HG03064 (cell line): ENCODE measurements at regions not wholly inside any gene's neighbourhood (a gene's known extent, or its start where the extent isn't known, plus 50 kb on each side); places are given as distances from the start of the nearest gene placed in this dataset.

Experiments used
- ATAC-seq: cut with Tn5 transposase; IDR thresholded peaks from one replicate; pipeline ENCODE4 v1.9.1; 2021; ENCODE audit warnings: low read depth; ENCODE audit not compliant: unreplicated experiment

DNA sequence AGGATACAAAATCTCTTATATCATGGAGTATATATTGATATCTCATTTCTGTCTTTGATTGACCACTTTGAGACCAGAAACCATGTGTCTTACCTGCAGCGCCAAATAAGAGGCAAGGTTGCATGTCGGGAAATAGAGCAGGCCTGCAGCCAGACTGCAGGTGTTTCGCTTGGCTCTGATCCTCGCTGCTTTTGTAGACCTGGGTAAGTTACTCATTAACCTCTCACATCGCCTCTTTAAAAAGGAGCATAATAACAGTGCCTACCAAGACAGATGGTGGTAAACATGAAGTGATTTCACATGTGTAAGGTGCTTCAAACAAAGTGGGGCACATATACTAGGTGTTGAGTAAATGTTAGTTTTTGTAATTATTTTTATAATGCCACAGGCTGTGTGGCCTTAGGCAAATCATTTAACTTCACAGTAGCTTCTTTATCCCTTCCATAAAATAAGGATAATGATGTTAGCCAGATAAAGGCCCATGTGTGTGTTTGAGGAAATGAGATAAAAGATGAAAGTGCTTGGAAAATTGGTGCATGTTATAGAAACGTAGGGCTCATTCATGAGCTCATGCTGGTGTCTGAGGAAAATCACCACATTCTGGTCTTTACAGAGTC is 248.8 kb upstream of the MAP3K7 start:
- no peak for ATAC-seq

DNA sequence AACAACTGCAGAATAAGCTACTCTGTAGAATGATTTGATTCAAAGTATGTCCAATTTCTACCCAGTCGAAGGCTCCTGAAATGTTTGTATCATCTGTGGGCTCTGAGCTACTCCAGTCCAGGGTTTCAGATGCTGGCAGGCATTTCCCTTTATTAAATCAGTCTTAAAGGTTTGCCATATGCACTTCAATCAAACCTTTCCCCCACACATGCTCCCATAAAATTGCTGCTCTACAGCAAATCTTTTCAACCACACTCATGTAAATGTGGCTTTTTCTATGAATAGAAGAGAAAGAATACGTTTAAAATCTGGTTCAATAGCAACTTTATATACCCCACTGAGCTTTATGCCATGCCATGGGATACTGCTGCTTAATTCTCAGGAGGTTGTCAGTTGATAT is 242.4 kb upstream of the MAP3K7 start:
- no peak for ATAC-seq

DNA sequence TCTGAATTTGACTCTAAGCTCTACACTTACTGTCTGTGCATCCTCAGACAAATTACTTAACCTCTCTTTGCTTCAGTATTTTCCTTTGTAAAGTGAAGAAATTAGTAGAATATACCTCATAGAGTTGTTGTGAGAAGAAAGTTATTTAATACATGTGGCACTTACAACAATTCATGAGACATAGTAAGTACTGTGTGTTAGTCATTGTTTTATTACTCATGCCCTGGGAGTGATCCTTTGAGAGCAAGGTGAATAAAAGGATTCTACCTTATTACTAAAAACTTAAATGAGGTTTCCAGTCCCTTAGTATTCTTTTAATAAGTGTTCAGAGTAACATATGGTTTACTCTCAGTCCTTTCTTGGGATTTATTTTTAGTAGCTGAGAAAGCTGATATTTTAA is 233.6 kb upstream of the MAP3K7 start:
- no peak for ATAC-seq

DNA sequence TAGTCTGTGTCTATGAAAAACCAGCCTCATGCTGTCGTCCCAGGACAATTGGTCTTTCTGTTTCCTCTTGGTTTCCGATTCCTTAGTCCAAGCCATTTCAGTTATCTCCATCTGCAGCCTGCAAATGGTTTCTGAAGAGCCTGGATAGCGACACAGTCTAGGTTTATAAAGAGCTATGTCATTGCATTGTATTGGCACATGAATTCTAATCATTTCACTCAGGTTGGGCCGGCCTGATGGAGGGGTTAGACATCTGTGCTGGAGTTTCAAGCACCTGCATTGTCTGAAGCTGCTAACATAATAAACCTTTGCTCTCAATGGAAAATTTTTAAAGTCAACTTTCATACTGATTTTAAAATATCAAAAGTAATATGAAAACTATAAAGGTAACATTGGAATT is 232.6 kb upstream of the MAP3K7 start:
- ATAC-seq: no peak

DNA sequence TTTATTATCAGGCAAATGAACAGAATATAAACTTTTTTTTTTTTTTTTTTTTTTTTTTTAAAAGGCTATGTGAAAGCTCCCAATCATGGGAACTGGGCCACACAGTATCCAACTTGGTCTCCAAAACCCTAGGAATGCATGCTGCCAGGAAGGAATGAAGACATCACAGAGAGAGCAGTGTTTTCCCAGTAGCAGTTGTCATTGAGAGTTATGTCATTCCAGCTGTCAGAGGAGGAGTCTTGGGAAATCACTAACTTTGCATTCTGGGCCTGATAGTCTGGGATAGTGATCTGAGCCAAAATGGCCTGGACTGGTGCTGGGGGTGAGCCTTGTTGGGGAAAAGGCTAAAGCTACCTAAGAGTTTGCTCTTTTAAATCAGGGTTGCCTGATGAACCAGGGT is 231.3 kb upstream of the MAP3K7 start:
- ATAC-seq: no peak

DNA sequence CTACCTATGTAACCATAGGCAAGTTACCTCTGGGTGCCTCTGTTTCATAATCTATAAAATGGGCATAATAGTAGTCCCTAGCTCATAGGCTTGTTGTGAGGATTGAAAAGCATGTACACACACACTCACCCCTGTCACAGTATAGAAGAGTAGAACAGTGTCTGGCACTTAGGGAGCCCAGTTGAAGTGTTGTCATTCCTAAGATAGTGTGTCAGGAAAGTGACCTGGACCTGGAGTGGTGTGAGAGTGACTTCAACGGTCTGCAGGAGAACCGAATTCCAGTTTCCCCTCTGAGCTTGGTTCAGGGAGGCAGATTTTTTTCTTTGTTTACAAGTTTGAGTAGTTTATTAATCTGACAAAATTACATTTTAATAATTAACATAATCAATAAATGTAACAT is 229.9 kb upstream of the MAP3K7 start:
- ATAC-seq: no peak

DNA sequence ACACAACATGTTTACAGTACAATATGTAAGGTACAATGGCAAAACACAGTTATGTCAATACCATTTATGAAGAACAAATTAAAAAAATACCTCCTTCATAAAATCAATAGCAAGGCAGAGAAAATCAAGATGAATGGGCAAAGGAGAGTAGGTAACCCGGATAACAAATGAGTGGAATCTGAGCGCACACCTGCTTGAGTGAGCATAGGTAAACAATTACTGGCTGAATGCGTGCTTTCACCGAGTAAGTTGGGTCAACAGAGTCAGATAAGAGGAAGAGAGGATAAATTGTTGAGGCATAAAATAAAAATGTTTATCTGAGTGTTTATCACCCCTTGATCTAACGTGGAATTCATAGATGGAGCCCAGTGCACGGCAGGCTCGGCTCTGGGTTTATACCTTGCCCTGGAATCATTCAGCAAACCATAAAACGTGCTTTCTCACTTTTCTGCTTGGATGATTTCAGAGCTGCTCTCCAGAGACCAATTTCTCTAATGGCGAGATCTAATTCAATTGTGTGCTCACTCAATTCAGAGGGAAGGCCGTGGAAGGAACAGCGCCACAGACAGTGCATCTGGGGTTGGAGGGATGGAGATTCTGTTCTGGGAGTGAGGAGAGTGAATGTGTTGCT is 224.8 kb upstream of the MAP3K7 start:
- ATAC-seq: no peak

DNA sequence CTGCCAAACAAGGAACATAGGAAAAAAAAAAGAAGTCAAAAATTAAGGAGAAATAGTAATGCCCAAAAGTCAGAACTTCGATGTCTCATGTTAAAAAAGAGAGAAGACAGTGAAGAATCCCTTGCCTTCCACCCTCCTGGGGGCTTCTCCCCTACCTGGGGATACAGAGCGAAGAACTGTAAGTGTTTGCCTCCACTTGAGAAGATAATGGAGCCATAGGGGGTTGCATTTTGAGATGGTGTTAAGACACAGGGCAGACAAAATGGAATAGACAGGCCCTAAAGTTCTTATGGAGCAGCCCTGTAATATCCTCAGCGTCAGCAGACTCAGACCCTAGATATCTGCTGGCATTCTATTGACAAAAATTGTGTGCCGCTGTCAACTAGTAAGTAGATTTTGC is 222.2 kb upstream of the MAP3K7 start:
- no peak for ATAC-seq

DNA sequence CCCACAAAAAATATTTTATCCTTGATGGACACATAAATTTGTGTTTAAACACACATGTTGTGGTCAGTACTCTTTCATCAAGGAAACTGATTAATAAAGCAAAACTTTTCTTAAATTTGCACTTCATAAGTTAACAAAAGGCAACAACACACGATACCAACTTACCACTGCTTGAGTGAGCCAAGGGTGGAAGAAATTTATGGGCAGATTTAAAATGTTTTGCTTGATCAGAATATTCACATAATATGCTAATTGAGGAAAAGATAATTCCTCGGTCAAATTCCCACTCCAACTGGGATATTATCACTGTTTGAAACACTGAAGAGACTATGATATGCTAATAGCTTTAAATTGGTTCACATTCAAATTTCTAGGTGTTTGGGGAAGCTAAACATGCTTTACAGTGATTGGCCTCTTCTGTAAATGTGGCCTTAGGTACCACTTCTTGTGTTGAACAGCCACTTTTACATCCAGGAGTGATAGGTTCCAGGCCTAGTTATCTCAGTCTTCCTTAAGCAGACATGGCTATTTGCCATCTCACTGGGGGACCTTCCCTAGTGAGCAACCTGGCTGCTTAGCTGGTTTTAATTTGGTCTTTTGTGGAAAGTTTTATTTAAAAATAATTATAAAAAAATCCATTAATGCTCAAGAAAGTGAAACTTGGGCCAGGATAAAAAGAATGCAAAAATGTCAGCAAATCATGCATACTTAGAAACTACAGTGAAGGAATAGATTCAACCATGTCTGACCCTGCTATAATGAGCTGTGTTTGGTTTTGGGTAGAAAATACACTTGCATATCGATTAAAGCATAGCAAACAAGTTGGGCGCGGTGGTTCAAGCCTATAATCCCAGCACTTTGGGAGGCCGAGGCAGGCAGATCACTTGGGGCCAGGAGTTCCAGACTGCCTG is 221.2 kb upstream of the MAP3K7 start:
- no peak for ATAC-seq

DNA sequence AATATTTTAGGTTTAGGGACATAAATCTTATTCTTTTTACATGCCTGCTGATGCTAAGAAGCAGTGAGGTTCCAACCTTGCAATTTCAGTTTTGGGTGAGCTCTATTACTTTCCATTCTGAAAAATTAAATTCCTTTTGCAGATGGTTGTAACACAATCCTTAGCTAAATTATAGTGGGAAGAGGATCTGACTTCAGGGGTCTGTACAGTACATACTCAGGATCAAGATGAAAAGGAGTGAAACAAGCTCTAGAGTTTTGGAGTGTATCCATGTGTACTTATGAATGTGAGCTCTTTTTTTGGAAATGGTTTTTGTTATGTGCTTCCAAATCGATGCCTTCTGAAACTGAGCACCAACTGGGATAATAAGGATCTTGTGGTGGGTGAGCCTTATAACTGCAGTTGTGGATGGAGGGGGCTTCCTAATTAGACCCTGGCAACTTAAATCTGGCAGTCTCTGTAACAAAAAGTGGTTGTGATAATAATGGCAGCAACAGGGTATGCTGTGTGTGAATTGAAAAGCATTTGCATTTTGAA is 218.8 kb upstream of the MAP3K7 start:
- ATAC-seq: no peak

DNA sequence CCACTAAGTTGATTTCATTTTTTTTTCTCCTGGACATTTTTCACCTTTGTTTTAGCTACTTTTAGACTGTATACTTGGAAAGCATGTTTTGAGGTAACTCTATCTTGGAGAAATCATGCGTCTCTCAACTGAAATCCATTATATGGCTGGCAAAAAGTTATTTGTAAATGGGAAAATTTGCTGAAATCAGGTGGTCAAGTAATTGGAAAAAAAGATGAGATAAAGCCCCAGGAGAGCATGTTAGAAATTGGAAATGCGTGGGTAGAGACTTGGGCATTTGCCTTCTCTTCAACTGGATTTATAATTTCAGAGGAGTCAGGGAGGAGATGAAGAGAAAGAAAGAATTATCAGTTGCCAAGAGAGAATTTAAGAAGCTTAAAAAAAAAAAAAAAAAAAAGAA is 217.1 kb upstream of the MAP3K7 start:
- no peak for ATAC-seq

DNA sequence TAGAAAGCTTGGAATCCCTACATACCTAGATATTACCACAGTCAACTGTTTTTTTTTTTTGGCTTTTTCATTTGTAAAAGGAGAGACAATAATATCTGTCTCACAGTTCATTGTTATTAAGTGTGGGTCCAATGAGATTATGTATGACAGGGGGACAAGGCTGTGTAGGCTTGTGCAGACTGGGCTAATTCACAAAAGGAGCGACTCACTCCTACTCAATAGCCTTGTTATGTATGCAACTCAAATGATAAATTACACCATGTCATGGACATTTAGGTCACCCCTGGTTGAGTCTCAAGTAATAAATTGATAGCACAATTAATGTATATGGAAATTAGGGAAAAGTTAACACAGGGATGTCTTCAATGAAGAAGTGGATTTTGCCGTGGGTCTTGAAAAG is 208.2 kb upstream of the MAP3K7 start:
- ATAC-seq: no peak

DNA sequence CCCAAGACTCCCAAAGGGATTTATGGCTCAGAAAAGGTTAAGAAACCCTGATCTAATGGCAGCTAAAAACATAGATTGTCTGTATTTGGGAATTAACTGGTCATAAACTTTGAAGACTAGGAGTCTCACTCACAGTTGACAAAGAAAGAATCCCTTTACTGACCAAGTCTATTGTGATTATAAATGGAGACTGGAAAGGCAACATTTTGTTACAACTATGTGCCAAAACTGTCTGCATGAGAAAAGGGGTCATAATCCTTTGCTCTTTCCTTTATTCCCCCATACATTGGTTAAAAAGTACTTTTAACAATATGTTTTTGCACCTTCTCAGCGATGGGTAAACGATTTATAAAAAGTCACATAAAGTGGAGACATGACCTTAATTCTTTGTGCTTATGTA is 206.9 kb upstream of the MAP3K7 start:
- ATAC-seq: no peak

DNA sequence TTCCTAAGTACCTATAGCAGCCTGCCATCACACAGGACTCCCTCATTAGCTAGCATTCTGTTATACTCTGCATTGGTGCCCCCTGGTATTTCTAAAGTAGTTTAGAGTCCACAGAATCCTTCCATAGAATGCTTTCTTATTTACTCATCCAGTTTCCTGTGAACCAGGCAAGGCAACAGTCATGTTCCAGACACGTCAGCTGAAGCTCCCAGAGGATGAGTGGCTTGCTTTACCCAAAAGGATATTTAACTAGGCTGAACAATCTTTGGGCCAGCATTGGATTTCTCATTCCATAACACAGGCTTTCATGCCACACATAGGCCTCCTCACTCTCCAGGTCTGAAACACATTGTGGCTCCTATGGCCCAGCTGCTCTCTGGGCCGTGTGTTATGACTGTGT is 203.8 kb upstream of the MAP3K7 start:
- no peak for ATAC-seq

DNA sequence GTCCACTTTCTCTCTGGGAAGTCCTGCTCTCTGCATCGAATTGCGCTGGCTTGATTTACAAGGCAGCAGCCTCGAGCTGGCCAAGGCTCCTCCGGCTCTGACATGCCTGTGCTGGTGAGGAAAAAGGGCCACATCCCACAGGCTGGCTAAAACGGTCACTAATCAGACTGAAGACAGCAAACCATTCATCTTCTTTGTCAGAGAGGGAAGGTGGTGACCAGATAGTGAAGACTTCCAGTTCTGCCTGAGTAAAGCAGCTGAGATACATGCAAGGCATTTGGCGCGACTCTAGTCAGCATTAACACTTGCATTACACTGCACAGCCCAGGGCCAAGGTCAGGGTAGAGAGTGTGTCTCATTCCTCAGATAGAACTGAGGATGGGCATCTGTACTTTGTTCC is 203.2 kb upstream of the MAP3K7 start:
- ATAC-seq: no peak

DNA sequence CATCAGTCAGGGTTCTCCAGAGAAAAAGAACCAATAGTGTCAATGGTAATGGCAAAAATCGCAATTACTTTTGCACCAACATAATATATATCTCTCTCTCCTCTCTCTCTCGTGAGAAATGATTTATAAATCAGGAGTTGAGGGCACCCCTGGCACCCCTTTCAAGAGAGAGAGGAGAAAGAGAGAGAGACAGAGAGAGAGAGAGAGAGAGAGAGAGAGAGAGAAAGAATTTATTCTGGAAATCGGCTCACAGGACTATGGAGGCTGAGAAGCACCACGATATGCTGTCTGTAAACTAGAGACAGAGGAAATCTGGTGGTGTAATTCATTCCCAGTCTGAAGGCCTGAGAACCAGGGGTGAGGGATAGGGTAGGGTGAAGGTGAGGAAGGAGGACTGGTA is 201.9 kb upstream of the MAP3K7 start:
- ATAC-seq: no peak

DNA sequence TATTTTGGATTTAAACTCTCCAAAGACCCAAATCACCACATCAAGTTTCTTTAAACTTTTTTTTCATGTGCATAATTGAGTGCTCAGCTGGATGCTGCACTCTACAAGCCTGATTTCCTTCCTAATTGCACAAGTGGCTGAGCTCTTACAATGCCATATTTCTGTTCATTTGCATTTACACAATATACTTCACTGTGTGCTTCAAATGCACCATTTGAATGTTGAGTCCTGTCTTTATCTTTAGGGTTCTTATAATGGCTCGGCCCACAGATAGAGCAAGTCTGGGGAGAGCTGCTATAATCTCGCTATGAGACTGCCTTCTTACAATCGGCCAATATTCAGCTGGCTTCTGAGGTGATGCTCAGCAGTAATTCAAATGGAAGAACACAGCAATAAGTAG is 200.6 kb upstream of the MAP3K7 start:
- ATAC-seq: no peak

DNA sequence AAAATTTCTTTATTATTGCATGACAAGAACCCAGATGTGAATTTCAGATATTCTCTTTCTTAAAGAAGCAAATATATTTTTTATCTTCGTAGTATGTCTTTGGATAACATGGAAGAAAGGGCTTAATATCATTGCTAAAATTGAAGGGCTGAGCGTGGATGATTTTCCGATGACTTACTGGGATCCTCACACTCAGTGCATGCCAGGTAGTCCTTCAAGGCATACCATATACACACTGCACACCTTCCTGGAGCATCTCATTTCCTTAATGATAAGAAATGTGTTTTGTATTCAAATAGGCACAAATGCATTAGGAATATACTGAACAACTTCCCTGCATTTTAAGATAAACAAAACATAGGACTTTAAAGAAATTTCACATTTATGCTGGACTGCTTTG is 193.9 kb upstream of the MAP3K7 start:
- ATAC-seq: no peak

DNA sequence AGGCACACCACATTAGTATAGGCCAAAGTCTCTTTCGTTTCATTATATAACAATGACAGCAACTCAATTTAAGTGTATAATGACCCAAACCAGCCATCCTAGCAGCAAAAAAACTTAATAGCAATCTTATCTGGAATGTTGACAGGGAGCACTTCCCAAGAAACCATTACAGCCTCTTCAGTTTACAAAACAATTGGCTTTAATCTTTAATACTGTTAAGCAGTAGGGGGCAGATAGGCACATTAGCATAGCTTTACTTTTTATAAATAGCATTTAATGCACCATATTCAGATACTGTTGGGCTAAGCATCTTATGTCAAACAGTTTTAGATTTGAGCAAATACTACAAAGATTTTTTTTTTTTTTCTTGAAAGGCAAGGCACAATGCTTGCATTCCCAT is 193.3 kb upstream of the MAP3K7 start:
- no peak for ATAC-seq

DNA sequence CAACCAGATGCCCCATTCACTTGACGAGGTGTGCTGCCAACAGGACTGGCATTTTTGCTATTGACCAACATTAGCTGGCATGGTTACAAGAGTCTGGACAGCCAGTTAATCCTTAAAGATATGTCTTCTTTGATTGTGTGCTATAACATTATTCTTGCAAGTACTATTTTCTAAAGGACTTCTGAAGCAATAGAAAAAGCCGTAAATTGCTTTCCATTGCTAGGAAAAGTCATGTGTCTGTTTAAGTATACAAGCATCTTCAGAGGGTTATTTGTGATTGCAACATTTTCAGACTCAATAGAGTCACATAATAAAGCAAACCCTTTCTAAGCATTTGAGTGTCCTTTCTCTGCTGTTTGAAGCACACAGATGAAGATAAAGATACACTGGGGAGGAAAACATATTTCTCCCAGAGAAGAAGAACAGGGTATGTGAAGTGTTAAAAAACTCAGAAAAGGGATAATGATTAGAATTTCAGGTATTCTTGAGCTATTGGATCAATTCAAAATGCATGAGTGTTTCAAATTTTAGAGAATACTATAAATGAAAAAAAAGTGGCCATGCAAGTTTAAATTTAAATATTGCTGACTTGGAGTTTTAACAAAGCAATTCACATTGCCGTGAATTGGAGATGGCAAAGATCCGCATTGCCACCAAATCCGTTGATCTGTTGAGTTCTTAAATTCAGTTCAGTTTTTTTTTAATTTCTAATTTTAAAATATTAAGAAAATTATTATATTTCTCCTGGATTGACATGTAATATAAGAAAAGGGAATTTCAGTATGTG is 191.7 kb upstream of the MAP3K7 start:
- no peak for ATAC-seq

DNA sequence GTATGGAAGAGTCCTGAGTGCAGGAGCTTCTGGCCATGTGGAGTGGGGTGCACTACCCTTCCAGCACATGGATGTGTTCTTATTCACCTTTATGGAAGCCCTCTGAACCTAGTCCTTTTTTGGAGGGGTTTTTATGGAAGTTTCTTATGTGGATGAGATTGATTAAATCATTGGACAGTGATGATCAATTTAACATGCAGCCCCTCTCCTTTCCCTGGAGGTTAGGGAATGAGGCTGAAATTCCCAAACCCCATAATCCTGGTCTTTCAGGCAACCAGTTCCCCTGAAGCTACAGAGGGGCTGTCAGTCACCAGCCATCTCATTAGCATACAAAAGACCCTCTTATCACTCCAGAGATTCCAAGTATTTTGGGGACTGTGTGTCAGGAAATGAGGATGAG is 183.9 kb upstream of the MAP3K7 start:
- no peak for ATAC-seq
